ENCODE measurements at regions not wholly inside any gene's neighbourhood (a gene's known extent, or its start where the extent isn't known, plus 50 kb on each side); places are given as distances from the start of the nearest gene placed in this dataset.

- Histone ChIP-seq H3K9ac (ENCODE audit: low read depth, low read length) (no peak overlapping the region), H3K4me2 (ENCODE audit: insufficient read depth, low read length) (no peak overlapping the region), H3K27me3 (ENCODE audit: insufficient read depth, low read length, poor library complexity) (no peaks in the 10 kb centered on the region), H3K9me3 (ENCODE audit: insufficient read depth, low read length, severe bottlenecking) (no peaks in the 10 kb centered on the region), H3K79me2 (ENCODE audit: insufficient read depth, low read length) (no peaks in the 10 kb centered on the region), H3K27ac (ENCODE audit: low read length) (no peak overlapping the region), H4K20me1 (ENCODE audit: insufficient read depth, low read length) (no peaks in the 10 kb centered on the region), H3K4me1 (ENCODE audit: insufficient read depth, low read length) (no peaks in the 10 kb centered on the region), H3K4me3 (ENCODE audit: low read depth in 1 of 2, low read length in 2 of 2) (no peak overlapping the region), H3K36me3 (ENCODE audit: insufficient read depth, low read length) (no peaks in the 10 kb centered on the region), H2AFZ (ENCODE audit: low read depth, low read length) (no peak overlapping the region)
- no peak for ATAC-seq (ENCODE audit: insufficient read depth, low read depth)
- no peak for DNase-seq
- TF ChIP-seq, protein P1, sequence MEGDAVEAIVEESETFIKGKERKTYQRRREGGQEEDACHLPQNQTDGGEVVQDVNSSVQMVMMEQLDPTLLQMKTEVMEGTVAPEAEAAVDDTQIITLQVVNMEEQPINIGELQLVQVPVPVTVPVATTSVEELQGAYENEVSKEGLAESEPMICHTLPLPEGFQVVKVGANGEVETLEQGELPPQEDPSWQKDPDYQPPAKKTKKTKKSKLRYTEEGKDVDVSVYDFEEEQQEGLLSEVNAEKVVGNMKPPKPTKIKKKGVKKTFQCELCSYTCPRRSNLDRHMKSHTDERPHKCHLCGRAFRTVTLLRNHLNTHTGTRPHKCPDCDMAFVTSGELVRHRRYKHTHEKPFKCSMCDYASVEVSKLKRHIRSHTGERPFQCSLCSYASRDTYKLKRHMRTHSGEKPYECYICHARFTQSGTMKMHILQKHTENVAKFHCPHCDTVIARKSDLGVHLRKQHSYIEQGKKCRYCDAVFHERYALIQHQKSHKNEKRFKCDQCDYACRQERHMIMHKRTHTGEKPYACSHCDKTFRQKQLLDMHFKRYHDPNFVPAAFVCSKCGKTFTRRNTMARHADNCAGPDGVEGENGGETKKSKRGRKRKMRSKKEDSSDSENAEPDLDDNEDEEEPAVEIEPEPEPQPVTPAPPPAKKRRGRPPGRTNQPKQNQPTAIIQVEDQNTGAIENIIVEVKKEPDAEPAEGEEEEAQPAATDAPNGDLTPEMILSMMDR (IDR thresholded peaks at IDR 0.05; ENCODE audit: borderline replicate concordance, extremely low read depth, low read length, poor library complexity, severe bottlenecking), result no peak
- no peak for TF ChIP-seq EZH2 (IDR thresholded peaks at IDR 0.05; ENCODE audit: borderline replicate concordance, low read depth, low read length, severe bottlenecking)
Measured at GRCh38 chr12:89901906-89902642, 193.4 kb upstream of the ATP2B1 start.

GRCh38 chr12:89901319-89901718 is 192.7 kb upstream of the ATP2B1 start:
- Histone ChIP-seq H2AFZ (ENCODE audit: low read depth, low read length) (no peak overlapping the region), H3K9me3 (ENCODE audit: insufficient read depth, low read length, severe bottlenecking) (no peaks in the 10 kb centered on the region), H3K4me3 (ENCODE audit: low read depth in 1 of 2, low read length in 2 of 2) (no peak overlapping the region), H3K79me2 (ENCODE audit: insufficient read depth, low read length) (no peaks in the 10 kb centered on the region), H3K9ac (ENCODE audit: low read depth, low read length) (no peak overlapping the region), H3K4me2 (ENCODE audit: insufficient read depth, low read length) (no peak overlapping the region), H4K20me1 (ENCODE audit: insufficient read depth, low read length) (no peaks in the 10 kb centered on the region), H3K36me3 (ENCODE audit: insufficient read depth, low read length) (no peaks in the 10 kb centered on the region), H3K27me3 (ENCODE audit: insufficient read depth, low read length, poor library complexity) (no peaks in the 10 kb centered on the region), H3K4me1 (ENCODE audit: insufficient read depth, low read length) (no peaks in the 10 kb centered on the region), H3K27ac (ENCODE audit: low read length) (no peak overlapping the region)
- DNase-seq, result no peak
- TF ChIP-seq EZH2 (IDR thresholded peaks at IDR 0.05; ENCODE audit: borderline replicate concordance, low read depth, low read length, severe bottlenecking), result no peak
- TF ChIP-seq, protein P1 (IDR thresholded peaks at IDR 0.05; ENCODE audit: borderline replicate concordance, extremely low read depth, low read length, poor library complexity, severe bottlenecking), result no peak
- no peak for ATAC-seq (ENCODE audit: insufficient read depth, low read depth)

DNA sequence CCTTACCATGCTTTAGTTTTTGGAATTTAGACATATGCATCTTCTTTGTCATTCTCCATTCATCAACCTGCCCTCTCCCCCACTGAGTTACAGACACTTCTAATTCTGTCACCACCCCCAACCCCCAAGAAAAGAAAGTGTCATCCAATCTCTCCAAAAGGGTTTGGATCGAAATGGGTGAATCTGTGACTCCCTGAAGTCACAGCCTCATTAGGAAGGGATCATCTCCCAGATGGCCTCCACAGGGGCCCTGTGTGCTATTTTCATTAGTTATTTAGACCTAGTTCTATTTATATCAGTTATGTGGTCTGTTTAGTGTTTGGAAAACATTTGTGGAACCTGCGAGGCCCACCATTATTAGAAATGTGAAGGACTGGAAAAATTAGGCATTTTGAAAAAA is 191.0 kb upstream of the ATP2B1 start:
- Histone ChIP-seq H3K4me1 (ENCODE audit: insufficient read depth, low read length) (no peaks in the 10 kb centered on the region), H3K36me3 (ENCODE audit: insufficient read depth, low read length) (no peaks in the 10 kb centered on the region), H3K27me3 (ENCODE audit: insufficient read depth, low read length, poor library complexity) (no peaks in the 10 kb centered on the region), H3K4me2 (ENCODE audit: insufficient read depth, low read length) (no peak overlapping the region), H2AFZ (ENCODE audit: low read depth, low read length) (no peak overlapping the region), H3K27ac (ENCODE audit: low read length) (no peak overlapping the region), H3K4me3 (ENCODE audit: low read depth in 1 of 2, low read length in 2 of 2) (no peak overlapping the region), H3K9ac (ENCODE audit: low read depth, low read length) (no peak overlapping the region), H4K20me1 (ENCODE audit: insufficient read depth, low read length) (no peaks in the 10 kb centered on the region), H3K79me2 (ENCODE audit: insufficient read depth, low read length) (no peaks in the 10 kb centered on the region), H3K9me3 (ENCODE audit: insufficient read depth, low read length, severe bottlenecking) (no peaks in the 10 kb centered on the region)
- DNase-seq (no peak), ATAC-seq (ENCODE audit: insufficient read depth, low read depth) (no peak)
- TF ChIP-seq, protein P1 (IDR thresholded peaks at IDR 0.05; ENCODE audit: borderline replicate concordance, extremely low read depth, low read length, poor library complexity, severe bottlenecking), result no peak
- no peak for TF ChIP-seq EZH2 (IDR thresholded peaks at IDR 0.05; ENCODE audit: borderline replicate concordance, low read depth, low read length, severe bottlenecking)
